HG03558 (cell line): ENCODE measurements at regions not wholly inside any gene's neighbourhood (a gene's known extent, or its start where the extent isn't known, plus 50 kb on each side); places are given as distances from the start of the nearest gene placed in this dataset.

Source experiments
- ATAC-seq: cut with Tn5 transposase; IDR thresholded peaks from one replicate; pipeline ENCODE4 v1.9.1; 2021; ENCODE audit warnings: moderate number of reproducible peaks; ENCODE audit not compliant: unreplicated experiment; ENCODE audit errors: extremely low read depth

GRCh38 chr12:88970740-88971139 lies 381.6 kb downstream of the DUSP6 start:
- ATAC-seq = no peak

GRCh38 chr12:88969127-88969526 lies 383.2 kb downstream of the DUSP6 start:
- no peak for ATAC-seq

DNA sequence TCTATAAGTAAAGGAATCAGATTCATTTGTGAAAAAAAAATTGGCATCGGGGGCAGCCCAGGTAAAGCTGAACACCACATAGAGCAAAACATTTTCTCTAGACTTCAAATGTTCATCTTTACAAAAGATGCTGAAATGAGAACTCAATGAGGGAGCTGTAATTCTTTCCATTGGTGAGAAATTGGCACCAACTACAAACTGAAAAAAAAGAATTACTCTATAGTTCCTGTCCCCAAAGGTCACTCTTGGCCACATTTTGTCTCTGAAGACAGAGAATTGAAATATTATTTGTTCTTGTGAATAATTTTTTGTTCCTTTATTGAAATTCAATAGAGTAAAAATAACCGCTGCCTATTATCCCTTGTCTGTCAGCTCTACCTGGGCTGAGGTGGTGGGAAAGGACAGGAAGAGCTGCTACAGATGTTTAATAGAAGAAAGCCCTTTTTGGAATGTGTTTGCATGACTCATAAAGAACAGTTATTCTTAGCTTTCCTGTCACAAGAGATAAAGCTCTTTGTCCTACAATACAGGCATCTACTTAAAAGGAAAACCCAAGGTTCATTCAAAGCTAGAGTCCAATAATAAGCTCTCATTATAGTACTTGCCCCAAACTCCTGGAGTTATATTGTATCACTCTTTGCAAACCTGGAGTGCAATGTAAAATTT lies 380.1 kb upstream of the KITLG start:
- no peak for ATAC-seq

GRCh38 chr12:88958946-88959345 lies 378.7 kb upstream of the KITLG start:
- no peak for ATAC-seq

- no peak for ATAC-seq
Observed at GRCh38 chr12:88958153-88958552, 377.9 kb upstream of the KITLG start.

DNA sequence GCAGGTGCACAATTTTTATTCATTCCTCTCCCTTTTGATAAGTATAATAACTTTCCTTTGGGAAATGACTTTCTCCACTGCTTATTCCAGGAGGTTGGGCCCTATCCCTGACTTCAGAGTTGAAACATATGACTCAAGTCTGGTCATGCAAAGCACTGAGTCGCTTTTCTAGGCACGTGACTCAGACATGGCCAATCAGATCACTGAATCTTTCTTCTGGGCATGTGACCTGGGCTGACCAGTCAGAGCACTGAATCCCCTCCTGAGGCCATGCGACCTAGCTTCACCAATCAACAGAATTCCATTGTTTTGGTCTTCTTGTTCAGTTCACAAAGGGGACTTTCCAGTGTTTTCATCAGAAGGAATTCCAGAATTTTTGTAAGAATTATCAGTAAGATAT lies 377.1 kb upstream of the KITLG start:
- ATAC-seq = no peak

GRCh38 chr12:88955531-88955930 lies 375.3 kb upstream of the KITLG start:
- ATAC-seq = no peak

DNA sequence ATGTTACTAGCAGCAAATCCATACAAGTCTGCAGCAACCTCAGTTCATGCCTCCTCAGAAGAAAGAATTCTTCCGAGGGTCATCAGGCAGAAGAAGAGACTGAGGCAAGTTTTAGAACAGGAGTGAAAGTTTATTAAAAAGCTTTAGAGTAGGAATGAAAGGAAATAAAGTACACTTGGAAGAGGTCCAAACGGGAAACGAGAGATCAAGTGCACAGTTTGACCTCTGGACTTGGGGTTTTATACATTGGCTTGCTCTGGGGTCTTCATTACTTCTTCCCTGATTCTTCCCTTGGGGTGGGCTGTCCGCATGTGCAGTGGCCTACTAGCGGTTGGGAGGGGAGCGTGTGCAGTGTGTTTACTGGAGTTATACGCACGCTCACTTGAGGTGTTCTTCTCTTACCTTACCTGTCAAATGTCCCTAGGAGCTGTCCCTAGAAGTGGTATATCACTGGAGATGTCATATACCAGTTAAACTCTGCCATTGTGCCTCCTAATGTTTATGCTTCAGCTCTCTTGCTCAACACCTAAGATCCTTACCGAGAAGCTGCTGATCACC lies 372.8 kb upstream of the KITLG start:
- ATAC-seq = no peak

DNA sequence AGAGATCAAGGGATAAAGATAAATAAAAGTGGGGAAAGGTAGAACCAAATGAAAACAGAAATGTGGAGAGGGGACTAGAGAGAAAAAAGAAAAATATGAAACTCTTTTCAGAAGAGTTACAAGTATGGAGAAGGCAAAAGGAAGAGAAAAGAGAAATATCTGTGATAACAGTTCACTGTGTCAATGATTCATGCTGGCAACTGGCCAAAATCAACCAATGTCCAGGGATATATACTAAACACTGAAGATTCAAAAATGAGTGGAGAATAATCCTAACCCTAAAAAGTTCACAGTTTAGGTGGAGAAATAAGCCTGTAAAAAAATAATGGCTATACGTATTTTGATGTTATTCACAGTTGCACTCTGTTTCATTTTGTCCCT lies 372.3 kb upstream of the KITLG start:
- no peak for ATAC-seq

DNA sequence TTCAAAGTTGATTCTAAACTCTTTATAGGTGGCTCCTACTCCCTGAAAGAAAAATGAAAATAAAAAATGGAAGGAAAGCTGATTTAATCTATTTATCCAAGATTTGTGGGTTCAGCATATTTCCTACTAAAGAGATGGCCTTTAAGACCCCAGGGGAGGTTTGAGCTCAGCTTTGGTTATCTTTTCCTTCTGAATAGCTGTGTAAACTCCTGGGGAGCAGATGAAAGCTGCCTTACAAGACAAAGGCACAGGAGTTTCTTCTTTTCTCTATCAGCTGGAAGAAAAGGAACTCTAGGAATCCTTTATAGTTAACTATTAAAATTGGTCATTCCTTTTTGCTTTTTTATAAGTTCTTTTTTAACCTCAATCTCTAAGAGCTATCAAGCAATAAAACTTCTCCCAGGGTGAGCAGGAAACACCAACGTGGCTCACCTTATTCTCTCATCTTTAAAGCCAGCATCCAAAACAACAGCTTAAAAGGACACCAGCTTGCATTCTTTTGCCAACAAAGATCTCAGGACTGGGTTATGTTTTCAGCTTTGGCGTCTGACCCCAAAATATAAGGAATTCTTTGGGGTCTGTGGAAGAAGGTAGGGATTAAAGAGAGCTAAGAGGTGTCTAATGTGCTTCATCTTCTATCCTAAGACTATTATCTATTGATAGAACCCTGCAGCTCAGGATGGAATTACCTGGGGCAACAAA lies 371.7 kb upstream of the KITLG start:
- no peak for ATAC-seq

- no peak for ATAC-seq
Observed at GRCh38 chr12:88951177-88951576, 370.9 kb upstream of the KITLG start.

DNA sequence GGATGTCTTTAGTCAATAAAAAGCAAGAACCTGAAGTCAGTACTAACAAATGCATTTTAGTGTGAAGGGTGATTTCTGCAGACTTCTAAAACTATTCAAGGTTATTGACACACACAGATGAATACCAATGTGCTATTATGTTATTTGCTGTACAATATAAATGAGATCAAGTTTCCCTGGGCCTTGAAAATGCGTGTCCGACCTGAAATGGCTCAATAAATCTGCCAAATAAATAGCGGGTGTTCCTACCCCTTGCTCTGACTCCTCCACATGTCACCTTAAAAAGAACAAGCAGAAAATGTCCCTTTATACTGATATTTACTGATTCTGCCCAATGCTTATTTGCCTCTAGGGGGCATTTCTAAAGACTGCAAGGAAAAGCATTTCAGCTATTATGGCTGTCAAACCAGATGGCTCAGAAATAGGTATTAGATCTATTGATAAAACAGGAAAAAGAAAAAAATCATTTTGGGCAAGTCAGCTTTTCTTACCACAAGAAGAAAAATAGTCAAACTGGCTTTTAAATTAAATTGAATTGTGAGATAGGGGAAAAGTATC lies 367.3 kb upstream of the KITLG start:
- ATAC-seq = no peak

DNA sequence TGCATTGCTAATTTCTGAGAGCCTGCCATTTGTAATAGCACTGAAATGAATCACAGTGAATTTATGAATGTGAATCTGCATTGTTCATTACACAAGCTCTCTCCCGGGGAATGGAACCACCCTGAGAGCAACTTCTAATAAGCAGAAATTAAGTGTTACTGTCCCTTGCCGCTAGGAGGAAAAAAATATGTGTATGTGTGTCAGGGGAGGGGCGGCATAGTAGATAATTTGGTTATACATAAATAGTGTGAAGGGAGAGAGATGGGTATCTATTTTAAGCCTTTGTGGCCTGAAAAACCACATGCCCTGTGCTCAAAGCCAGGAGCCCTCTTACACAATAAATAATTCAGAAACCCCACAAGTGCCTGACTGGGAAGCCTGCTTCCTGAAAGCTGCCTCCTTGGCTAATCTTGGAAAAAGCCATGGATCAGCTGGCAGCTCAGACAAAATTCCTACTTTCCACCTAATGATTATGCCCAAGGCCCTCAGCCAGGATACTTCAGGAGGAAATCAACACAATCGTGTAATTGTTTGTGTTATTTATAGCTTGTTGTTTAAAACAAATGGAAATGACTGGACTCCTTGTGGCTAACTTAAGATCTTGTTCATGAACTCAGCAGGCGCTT lies 366.2 kb upstream of the KITLG start:
- no peak for ATAC-seq

DNA sequence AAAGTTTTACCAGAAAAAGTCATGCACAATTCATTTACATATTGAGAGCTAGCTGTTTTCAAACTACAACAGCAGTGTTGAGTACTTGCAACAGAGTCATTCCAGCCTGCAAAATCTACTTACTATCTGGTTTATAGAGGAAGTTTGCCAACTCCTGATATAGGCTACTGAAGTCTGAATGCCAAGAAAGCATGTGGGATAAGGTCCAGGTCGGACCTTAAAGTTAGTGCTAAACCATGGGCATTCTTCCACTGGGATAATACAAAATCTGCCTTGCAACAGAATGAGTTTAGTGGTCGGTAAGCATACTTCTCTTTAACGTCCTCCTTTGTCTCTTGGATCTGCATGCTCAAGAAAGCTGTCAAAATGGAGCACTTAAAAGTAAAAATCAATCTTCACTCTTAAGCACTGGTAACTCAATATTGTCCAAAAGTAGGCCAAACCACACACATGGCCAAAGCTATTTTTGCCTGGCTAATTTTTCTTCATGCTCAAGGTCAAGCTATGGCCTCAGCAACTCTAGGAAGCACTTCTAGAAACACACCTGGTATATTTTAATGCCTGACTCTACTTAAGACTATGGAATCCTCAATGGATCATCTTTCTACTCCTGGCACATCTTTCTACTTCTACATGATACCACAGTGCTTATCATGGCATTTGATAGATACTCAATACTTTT lies 364.9 kb upstream of the KITLG start:
- no peak for ATAC-seq

- no peak for ATAC-seq
Observed at GRCh38 chr12:88944397-88944796, 364.1 kb upstream of the KITLG start.

- ATAC-seq = no peak
Observed at GRCh38 chr12:88940854-88941253, 360.6 kb upstream of the KITLG start.

- no peak for ATAC-seq
Observed at GRCh38 chr12:88935856-88936255, 355.6 kb upstream of the KITLG start.

DNA sequence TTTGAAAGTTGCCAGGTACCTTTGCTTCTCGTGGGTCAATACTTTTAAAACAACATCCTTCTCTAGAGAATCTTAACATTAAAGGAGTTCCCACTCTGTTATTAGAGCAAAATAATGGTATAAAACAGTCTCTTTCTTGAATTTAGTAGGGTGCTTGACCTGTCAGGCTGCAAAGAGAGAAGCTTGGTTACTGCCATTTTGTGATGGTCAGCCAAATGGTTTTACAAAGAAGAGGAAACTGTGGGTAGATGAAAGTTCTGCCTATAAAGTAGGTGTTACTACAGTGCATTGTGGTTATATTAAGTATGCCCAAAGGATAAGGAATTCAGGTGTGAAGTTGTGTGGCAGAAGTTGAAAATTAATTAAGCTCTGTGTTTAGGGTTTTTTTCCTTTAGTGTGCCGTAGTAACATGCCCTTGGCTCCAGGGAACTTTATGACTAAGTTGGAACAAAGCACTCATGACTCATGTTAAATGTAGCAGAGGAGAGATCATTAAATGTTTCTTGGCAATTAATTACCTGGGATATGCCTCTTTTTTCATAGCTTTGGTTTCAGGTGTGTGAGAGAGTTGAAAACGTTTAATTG lies 354.0 kb upstream of the KITLG start:
- no peak for ATAC-seq

DNA sequence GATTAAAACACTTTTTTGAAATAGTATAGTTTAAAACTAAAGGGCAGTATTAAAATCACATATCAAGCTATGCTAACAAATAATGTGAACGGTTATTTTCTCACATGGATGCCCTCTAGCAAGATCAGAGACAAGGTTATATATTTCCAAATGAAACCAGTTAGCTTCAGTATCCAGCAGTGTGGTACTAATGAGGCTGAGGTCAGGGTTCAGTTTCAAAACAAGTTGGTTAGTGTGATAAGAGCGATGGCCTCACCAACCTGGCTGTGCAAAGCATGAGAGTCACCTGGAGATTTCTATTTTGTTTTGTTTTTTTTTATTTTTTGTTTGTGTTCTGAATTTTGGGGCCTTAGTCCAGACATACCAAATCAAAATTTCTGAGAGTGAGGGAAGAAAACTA lies 352.2 kb upstream of the KITLG start:
- ATAC-seq = no peak

DNA sequence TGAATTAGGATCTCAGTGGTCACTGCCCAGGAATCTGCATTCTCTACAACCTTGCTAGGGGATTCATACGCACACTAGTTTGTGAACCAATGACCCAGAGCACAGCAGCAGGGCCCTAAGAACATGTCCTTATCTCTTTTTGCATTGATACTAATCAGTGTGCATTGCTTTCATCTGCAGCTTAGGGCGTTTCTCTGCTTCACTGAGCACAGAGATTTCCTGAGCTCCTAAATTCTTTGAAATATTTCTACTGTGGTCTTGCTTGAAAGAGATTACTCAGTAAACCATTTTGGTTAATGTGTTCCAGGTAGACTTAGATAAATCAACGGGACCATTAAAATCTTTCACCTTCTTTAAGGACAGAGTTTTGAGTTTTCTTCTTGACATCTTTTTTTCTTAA lies 351.3 kb upstream of the KITLG start:
- ATAC-seq = no peak
